ENCODE measurements at regions not wholly inside any gene's neighbourhood (a gene's known extent, or its start where the extent isn't known, plus 50 kb on each side); places are given as distances from the start of the nearest gene placed in this dataset.

DNA sequence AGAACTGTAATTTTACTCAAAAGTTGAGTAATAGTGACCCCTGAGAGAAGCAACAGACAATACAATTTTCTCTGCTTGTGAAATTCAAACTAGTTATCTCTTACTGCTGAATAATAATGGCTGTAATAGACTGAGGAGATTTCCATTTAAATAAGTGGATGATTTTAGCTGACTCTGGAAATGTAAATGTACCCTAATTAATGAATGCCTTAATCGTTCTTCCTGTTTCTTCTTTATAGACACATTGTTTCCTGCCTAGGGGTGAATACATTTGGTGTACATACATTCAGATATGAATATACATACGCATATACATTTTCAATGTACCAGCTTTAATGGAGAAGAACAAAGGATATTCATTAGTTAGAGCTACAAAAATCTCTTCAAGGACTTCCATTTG is 611.9 kb downstream of the TFAP2B start:
- TF ChIP-seq, protein P1, sequence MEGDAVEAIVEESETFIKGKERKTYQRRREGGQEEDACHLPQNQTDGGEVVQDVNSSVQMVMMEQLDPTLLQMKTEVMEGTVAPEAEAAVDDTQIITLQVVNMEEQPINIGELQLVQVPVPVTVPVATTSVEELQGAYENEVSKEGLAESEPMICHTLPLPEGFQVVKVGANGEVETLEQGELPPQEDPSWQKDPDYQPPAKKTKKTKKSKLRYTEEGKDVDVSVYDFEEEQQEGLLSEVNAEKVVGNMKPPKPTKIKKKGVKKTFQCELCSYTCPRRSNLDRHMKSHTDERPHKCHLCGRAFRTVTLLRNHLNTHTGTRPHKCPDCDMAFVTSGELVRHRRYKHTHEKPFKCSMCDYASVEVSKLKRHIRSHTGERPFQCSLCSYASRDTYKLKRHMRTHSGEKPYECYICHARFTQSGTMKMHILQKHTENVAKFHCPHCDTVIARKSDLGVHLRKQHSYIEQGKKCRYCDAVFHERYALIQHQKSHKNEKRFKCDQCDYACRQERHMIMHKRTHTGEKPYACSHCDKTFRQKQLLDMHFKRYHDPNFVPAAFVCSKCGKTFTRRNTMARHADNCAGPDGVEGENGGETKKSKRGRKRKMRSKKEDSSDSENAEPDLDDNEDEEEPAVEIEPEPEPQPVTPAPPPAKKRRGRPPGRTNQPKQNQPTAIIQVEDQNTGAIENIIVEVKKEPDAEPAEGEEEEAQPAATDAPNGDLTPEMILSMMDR (IDR thresholded peaks at IDR 0.05), result no peak
- no peak for TF ChIP-seq POLR2A (IDR thresholded peaks at IDR 0.05)

All from heart left ventricle (tissue), 13 donors.